ENCODE measurements at regions not wholly inside any gene's neighbourhood (a gene's known extent, or its start where the extent isn't known, plus 50 kb on each side); places are given as distances from the start of the nearest gene placed in this dataset.
"Not testable (repeated sequence)": the region's sequence is repeated elsewhere in the genome, so short reads cannot be mapped to it uniquely, and the experiment has no call there.

GRCh38 chr4:33841120-33841519, 2403.2 kb downstream of the ARAP2 start:
- Histone ChIP-seq H3K4me3 (ENCODE audit: low read depth in 1 of 2, low read length in 2 of 2) (no peak overlapping the region), H3K36me3 (ENCODE audit: control insufficient read depth in 1 of 2, insufficient read depth in 2 of 2, low read length in 2 of 2) (no peaks in the 10 kb centered on the region), H3K27me3 (ENCODE audit: low read depth, low read length) (no peaks in the 10 kb centered on the region), H3K27ac (ENCODE audit: low read length) (no peak overlapping the region), H3K4me1 (ENCODE audit: control insufficient read depth in 1 of 2, insufficient read depth in 2 of 2, low read length in 2 of 2) (no peaks in the 10 kb centered on the region), H3K9me3 (ENCODE audit: control insufficient read depth in 1 of 2, low read length in 2 of 2) (no peaks in the 10 kb centered on the region)

GRCh38 chr4:33850371-33850902, 2393.9 kb downstream of the ARAP2 start:
- no peaks in the 10 kb centered on the region for H3K4me1 ChIP-seq (ENCODE audit: control insufficient read depth in 1 of 2, insufficient read depth in 2 of 2, low read length in 2 of 2)
- H3K36me3 ChIP-seq (ENCODE audit: control insufficient read depth in 1 of 2, insufficient read depth in 2 of 2, low read length in 2 of 2): no peaks in the 10 kb centered on the region
- no peaks in the 10 kb centered on the region for H3K9me3 ChIP-seq (ENCODE audit: control insufficient read depth in 1 of 2, low read length in 2 of 2)
- no peak overlapping the region for H3K4me3 ChIP-seq (ENCODE audit: low read depth in 1 of 2, low read length in 2 of 2)
- H3K27me3 ChIP-seq (ENCODE audit: low read depth, low read length): no peaks in the 10 kb centered on the region
- no peak overlapping the region for H3K27ac ChIP-seq (ENCODE audit: low read length)

GRCh38 chr4:33853670-33854069, 2390.6 kb downstream of the ARAP2 start:
- H3K9me3 ChIP-seq (ENCODE audit: control insufficient read depth in 1 of 2, low read length in 2 of 2); H3K4me3 ChIP-seq (ENCODE audit: low read depth in 1 of 2, low read length in 2 of 2); H3K4me1 ChIP-seq (ENCODE audit: control insufficient read depth in 1 of 2, insufficient read depth in 2 of 2, low read length in 2 of 2); H3K27me3 ChIP-seq (ENCODE audit: low read depth, low read length); H3K27ac ChIP-seq (ENCODE audit: low read length); H3K36me3 ChIP-seq (ENCODE audit: control insufficient read depth in 1 of 2, insufficient read depth in 2 of 2, low read length in 2 of 2): not testable (repeated sequence)

GRCh38 chr4:33864290-33864859, 2379.9 kb downstream of the ARAP2 start:
- no peaks in the 10 kb centered on the region for H3K27me3 ChIP-seq (ENCODE audit: low read depth, low read length)
- H3K4me1 ChIP-seq (ENCODE audit: control insufficient read depth in 1 of 2, insufficient read depth in 2 of 2, low read length in 2 of 2): no peaks in the 10 kb centered on the region
- H3K9me3 ChIP-seq (ENCODE audit: control insufficient read depth in 1 of 2, low read length in 2 of 2): no peaks in the 10 kb centered on the region
- H3K36me3 ChIP-seq (ENCODE audit: control insufficient read depth in 1 of 2, insufficient read depth in 2 of 2, low read length in 2 of 2): no peaks in the 10 kb centered on the region
- no peak overlapping the region for H3K27ac ChIP-seq (ENCODE audit: low read length)
- no peak overlapping the region for H3K4me3 ChIP-seq (ENCODE audit: low read depth in 1 of 2, low read length in 2 of 2)

GRCh38 chr4:33873791-33874190, 2370.5 kb downstream of the ARAP2 start:
- Histone ChIP-seq H3K36me3 (ENCODE audit: control insufficient read depth in 1 of 2, insufficient read depth in 2 of 2, low read length in 2 of 2) (no peaks in the 10 kb centered on the region), H3K9me3 (ENCODE audit: control insufficient read depth in 1 of 2, low read length in 2 of 2) (no peaks in the 10 kb centered on the region), H3K27ac (ENCODE audit: low read length) (no peak overlapping the region), H3K27me3 (ENCODE audit: low read depth, low read length) (no peaks in the 10 kb centered on the region), H3K4me3 (ENCODE audit: low read depth in 1 of 2, low read length in 2 of 2) (no peak overlapping the region), H3K4me1 (ENCODE audit: control insufficient read depth in 1 of 2, insufficient read depth in 2 of 2, low read length in 2 of 2) (no peaks in the 10 kb centered on the region)

- Histone ChIP-seq H3K4me1 (ENCODE audit: control insufficient read depth in 1 of 2, insufficient read depth in 2 of 2, low read length in 2 of 2) (no peaks in the 10 kb centered on the region), H3K36me3 (ENCODE audit: control insufficient read depth in 1 of 2, insufficient read depth in 2 of 2, low read length in 2 of 2) (no peaks in the 10 kb centered on the region), H3K4me3 (ENCODE audit: low read depth in 1 of 2, low read length in 2 of 2) (no peak overlapping the region), H3K27ac (ENCODE audit: low read length) (no peak overlapping the region), H3K9me3 (ENCODE audit: control insufficient read depth in 1 of 2, low read length in 2 of 2) (no peaks in the 10 kb centered on the region), H3K27me3 (ENCODE audit: low read depth, low read length) (no peaks in the 10 kb centered on the region)
Measured at GRCh38 chr4:33878710-33879109, 2365.6 kb downstream of the ARAP2 start.

GRCh38 chr4:33881176-33881575, 2363.1 kb downstream of the ARAP2 start:
- H3K36me3 ChIP-seq (ENCODE audit: control insufficient read depth in 1 of 2, insufficient read depth in 2 of 2, low read length in 2 of 2): no peaks in the 10 kb centered on the region
- no peak overlapping the region for H3K27ac ChIP-seq (ENCODE audit: low read length)
- H3K4me1 ChIP-seq (ENCODE audit: control insufficient read depth in 1 of 2, insufficient read depth in 2 of 2, low read length in 2 of 2): no peaks in the 10 kb centered on the region
- H3K4me3 ChIP-seq (ENCODE audit: low read depth in 1 of 2, low read length in 2 of 2): no peak overlapping the region
- no peaks in the 10 kb centered on the region for H3K27me3 ChIP-seq (ENCODE audit: low read depth, low read length)
- no peaks in the 10 kb centered on the region for H3K9me3 ChIP-seq (ENCODE audit: control insufficient read depth in 1 of 2, low read length in 2 of 2)

GRCh38 chr4:33882246-33882990, 2361.9 kb downstream of the ARAP2 start:
- no peak overlapping the region for H3K27ac ChIP-seq (ENCODE audit: low read length)
- H3K27me3 ChIP-seq (ENCODE audit: low read depth, low read length): no peaks in the 10 kb centered on the region
- H3K4me3 ChIP-seq (ENCODE audit: low read depth in 1 of 2, low read length in 2 of 2): no peak overlapping the region
- no peaks in the 10 kb centered on the region for H3K4me1 ChIP-seq (ENCODE audit: control insufficient read depth in 1 of 2, insufficient read depth in 2 of 2, low read length in 2 of 2)
- H3K36me3 ChIP-seq (ENCODE audit: control insufficient read depth in 1 of 2, insufficient read depth in 2 of 2, low read length in 2 of 2): no peaks in the 10 kb centered on the region
- H3K9me3 ChIP-seq (ENCODE audit: control insufficient read depth in 1 of 2, low read length in 2 of 2): no peaks in the 10 kb centered on the region

- Histone ChIP-seq H3K36me3 (ENCODE audit: control insufficient read depth in 1 of 2, insufficient read depth in 2 of 2, low read length in 2 of 2) (no peaks in the 10 kb centered on the region), H3K27ac (ENCODE audit: low read length) (no peak overlapping the region), H3K27me3 (ENCODE audit: low read depth, low read length) (no peaks in the 10 kb centered on the region)
Measured at GRCh38 chr4:33883111-33883510, 2361.2 kb downstream of the ARAP2 start.

GRCh38 chr4:33886356-33886755, 2358.0 kb downstream of the ARAP2 start:
- H3K27ac ChIP-seq (ENCODE audit: low read length): no peak overlapping the region

More at GRCh38 chr4:33883111-33883510, 2361.2 kb downstream of the ARAP2 start:
- Histone ChIP-seq H3K4me1 (ENCODE audit: control insufficient read depth in 1 of 2, insufficient read depth in 2 of 2, low read length in 2 of 2) (no peaks in the 10 kb centered on the region), H3K9me3 (ENCODE audit: control insufficient read depth in 1 of 2, low read length in 2 of 2) (no peaks in the 10 kb centered on the region), H3K4me3 (ENCODE audit: low read depth in 1 of 2, low read length in 2 of 2) (no peak overlapping the region)

GRCh38 chr4:33890841-33891240, 2353.5 kb downstream of the ARAP2 start:
- Histone ChIP-seq H3K27me3 (ENCODE audit: low read depth, low read length) (no peaks in the 10 kb centered on the region), H3K36me3 (ENCODE audit: control insufficient read depth in 1 of 2, insufficient read depth in 2 of 2, low read length in 2 of 2) (no peaks in the 10 kb centered on the region), H3K4me3 (ENCODE audit: low read depth in 1 of 2, low read length in 2 of 2) (no peak overlapping the region), H3K4me1 (ENCODE audit: control insufficient read depth in 1 of 2, insufficient read depth in 2 of 2, low read length in 2 of 2) (no peaks in the 10 kb centered on the region), H3K27ac (ENCODE audit: low read length) (no peak overlapping the region), H3K9me3 (ENCODE audit: control insufficient read depth in 1 of 2, low read length in 2 of 2) (no peaks in the 10 kb centered on the region)

More at GRCh38 chr4:33886356-33886755, 2358.0 kb downstream of the ARAP2 start:
- Histone ChIP-seq H3K9me3 (ENCODE audit: control insufficient read depth in 1 of 2, low read length in 2 of 2) (no peaks in the 10 kb centered on the region), H3K36me3 (ENCODE audit: control insufficient read depth in 1 of 2, insufficient read depth in 2 of 2, low read length in 2 of 2) (no peaks in the 10 kb centered on the region), H3K4me1 (ENCODE audit: control insufficient read depth in 1 of 2, insufficient read depth in 2 of 2, low read length in 2 of 2) (no peaks in the 10 kb centered on the region), H3K27me3 (ENCODE audit: low read depth, low read length) (no peaks in the 10 kb centered on the region), H3K4me3 (ENCODE audit: low read depth in 1 of 2, low read length in 2 of 2) (no peak overlapping the region)
